ENCODE measurements at regions not wholly inside any gene's neighbourhood (a gene's known extent, or its start where the extent isn't known, plus 50 kb on each side); places are given as distances from the start of the nearest gene placed in this dataset.

DNA sequence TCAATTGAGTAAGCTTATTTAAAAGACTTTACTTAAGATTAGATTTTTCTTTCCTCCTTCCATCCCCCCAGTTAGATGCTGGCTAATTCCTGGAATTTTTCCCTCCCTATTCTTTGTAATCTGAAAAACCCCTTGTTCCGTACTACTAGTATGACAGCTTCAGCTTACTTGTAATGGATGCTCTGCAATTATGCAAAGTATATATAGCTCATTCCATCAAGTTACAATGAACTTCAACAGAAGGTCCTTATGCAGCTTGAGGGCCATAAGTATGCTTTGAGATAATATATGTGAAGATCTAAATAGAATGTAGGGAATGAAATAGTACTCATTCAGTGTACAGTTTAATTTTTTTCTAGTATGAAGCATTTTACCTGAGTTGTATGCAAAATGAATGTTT is 398.3 kb upstream of the NAALADL2 start:
- TF ChIP-seq ZC3H10 (CRISPR knock-in tag; IDR thresholded peaks at IDR 0.05) (no peak), ZNF70 (CRISPR knock-in tag; IDR thresholded peaks at IDR 0.05) (no peak), BACH2 (CRISPR knock-in tag; IDR thresholded peaks at IDR 0.05; ENCODE audit: borderline replicate concordance) (no peak), SNAI2 (CRISPR knock-in tag; IDR thresholded peaks at IDR 0.05) (no peak)
- no peak for ATAC-seq

DNA sequence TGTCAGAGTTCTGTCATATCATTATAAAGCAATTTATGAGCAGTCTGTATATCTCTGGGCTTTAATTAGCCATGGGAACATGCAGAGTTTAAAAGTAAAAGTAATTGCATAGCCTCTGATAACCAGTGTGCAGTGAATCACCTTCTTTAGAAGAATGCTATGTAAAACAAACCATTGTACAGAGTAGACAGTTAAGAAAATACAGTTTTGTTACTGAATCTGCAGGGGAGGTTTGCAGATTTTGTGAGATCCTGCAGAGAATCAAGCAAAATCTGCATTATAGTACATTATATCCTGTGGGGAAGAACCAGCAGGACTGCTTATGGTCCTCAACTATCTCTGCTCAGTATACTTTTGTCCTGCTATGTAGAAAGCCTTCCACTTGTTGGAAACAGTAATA is 396.2 kb upstream of the NAALADL2 start:
- no peak for ATAC-seq
- TF ChIP-seq, protein P1, sequence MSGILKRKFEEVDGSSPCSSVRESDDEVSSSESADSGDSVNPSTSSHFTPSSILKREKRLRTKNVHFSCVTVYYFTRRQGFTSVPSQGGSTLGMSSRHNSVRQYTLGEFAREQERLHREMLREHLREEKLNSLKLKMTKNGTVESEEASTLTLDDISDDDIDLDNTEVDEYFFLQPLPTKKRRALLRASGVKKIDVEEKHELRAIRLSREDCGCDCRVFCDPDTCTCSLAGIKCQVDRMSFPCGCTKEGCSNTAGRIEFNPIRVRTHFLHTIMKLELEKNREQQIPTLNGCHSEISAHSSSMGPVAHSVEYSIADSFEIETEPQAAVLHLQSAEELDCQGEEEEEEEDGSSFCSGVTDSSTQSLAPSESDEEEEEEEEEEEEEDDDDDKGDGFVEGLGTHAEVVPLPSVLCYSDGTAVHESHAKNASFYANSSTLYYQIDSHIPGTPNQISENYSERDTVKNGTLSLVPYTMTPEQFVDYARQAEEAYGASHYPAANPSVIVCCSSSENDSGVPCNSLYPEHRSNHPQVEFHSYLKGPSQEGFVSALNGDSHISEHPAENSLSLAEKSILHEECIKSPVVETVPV (CRISPR knock-in tag; IDR thresholded peaks at IDR 0.05), result no peak
- no peak for TF ChIP-seq ESRRG (CRISPR knock-in tag; IDR thresholded peaks at IDR 0.05)
- TF ChIP-seq PPARA (CRISPR knock-in tag; IDR thresholded peaks at IDR 0.05; ENCODE audit: borderline replicate concordance), result no peak
- TF ChIP-seq SNAI2 (CRISPR knock-in tag; IDR thresholded peaks at IDR 0.05), result no peak
- TF ChIP-seq GLIS3 (CRISPR knock-in tag; IDR thresholded peaks at IDR 0.05), result no peak
- no peak for TF ChIP-seq BACH2 (CRISPR knock-in tag; IDR thresholded peaks at IDR 0.05; ENCODE audit: borderline replicate concordance)
- TF ChIP-seq, protein P2, sequence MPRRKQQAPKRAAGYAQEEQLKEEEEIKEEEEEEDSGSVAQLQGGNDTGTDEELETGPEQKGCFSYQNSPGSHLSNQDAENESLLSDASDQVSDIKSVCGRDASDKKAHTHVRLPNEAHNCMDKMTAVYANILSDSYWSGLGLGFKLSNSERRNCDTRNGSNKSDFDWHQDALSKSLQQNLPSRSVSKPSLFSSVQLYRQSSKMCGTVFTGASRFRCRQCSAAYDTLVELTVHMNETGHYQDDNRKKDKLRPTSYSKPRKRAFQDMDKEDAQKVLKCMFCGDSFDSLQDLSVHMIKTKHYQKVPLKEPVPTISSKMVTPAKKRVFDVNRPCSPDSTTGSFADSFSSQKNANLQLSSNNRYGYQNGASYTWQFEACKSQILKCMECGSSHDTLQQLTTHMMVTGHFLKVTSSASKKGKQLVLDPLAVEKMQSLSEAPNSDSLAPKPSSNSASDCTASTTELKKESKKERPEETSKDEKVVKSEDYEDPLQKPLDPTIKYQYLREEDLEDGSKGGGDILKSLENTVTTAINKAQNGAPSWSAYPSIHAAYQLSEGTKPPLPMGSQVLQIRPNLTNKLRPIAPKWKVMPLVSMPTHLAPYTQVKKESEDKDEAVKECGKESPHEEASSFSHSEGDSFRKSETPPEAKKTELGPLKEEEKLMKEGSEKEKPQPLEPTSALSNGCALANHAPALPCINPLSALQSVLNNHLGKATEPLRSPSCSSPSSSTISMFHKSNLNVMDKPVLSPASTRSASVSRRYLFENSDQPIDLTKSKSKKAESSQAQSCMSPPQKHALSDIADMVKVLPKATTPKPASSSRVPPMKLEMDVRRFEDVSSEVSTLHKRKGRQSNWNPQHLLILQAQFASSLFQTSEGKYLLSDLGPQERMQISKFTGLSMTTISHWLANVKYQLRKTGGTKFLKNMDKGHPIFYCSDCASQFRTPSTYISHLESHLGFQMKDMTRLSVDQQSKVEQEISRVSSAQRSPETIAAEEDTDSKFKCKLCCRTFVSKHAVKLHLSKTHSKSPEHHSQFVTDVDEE (CRISPR knock-in tag; IDR thresholded peaks at IDR 0.05), result no peak
- TF ChIP-seq ZFP3 (CRISPR knock-in tag; IDR thresholded peaks at IDR 0.05), result no peak
- TF ChIP-seq, protein P3, sequence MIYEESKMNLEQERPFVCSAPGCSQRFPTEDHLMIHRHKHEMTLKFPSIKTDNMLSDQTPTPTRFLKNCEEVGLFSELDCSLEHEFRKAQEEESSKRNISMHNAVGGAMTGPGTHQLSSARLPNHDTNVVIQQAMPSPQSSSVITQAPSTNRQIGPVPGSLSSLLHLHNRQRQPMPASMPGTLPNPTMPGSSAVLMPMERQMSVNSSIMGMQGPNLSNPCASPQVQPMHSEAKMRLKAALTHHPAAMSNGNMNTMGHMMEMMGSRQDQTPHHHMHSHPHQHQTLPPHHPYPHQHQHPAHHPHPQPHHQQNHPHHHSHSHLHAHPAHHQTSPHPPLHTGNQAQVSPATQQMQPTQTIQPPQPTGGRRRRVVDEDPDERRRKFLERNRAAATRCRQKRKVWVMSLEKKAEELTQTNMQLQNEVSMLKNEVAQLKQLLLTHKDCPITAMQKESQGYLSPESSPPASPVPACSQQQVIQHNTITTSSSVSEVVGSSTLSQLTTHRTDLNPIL (CRISPR knock-in tag; IDR thresholded peaks at IDR 0.05; ENCODE audit: low read depth), result no peak
- no peak for TF ChIP-seq ARNTL (CRISPR knock-in tag; IDR thresholded peaks at IDR 0.05; ENCODE audit: borderline replicate concordance, low read depth)
- TF ChIP-seq ZNF565 (CRISPR knock-in tag; conservative IDR thresholded peaks at IDR 0.05; ENCODE audit: low read depth), result no peak
- TF ChIP-seq RARB (CRISPR knock-in tag; IDR thresholded peaks at IDR 0.05), result no peak

DNA sequence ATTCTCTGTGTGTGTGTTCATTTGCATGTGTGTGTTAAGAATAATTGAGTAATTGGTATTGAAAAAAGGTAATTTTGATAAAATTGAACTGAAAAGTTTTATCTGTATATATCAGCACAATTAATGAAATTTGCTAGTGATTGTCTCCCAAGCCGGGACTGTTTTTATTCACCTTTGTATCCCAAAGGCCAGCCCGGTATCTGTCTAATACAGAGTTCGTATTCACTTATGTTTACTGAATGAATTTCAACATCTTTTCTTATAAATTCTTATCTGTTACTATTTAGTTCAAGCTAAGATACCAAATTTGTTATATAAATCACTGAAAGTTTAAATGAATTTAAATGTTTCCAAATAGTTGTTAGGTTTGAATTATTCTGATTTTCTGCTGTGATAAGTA is 394.0 kb upstream of the NAALADL2 start:
- TF ChIP-seq, protein P4, sequence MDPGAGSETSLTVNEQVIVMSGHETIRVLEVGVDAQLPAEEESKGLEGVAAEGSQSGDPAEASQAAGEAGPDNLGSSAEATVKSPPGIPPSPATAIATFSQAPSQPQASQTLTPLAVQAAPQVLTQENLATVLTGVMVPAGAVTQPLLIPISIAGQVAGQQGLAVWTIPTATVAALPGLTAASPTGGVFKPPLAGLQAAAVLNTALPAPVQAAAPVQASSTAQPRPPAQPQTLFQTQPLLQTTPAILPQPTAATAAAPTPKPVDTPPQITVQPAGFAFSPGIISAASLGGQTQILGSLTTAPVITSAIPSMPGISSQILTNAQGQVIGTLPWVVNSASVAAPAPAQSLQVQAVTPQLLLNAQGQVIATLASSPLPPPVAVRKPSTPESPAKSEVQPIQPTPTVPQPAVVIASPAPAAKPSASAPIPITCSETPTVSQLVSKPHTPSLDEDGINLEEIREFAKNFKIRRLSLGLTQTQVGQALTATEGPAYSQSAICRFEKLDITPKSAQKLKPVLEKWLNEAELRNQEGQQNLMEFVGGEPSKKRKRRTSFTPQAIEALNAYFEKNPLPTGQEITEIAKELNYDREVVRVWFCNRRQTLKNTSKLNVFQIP (CRISPR knock-in tag; IDR thresholded peaks at IDR 0.05; ENCODE audit: borderline replicate concordance, low read depth), result no peak
- TF ChIP-seq ZNF8 (CRISPR knock-in tag; IDR thresholded peaks at IDR 0.05) (no peak), CSDC2 (CRISPR knock-in tag; IDR thresholded peaks at IDR 0.05) (no peak), BACH2 (CRISPR knock-in tag; IDR thresholded peaks at IDR 0.05; ENCODE audit: borderline replicate concordance) (no peak), ZFP3 (CRISPR knock-in tag; IDR thresholded peaks at IDR 0.05) (no peak), ARNTL (CRISPR knock-in tag; IDR thresholded peaks at IDR 0.05; ENCODE audit: borderline replicate concordance, low read depth) (no peak), GLIS3 (CRISPR knock-in tag; IDR thresholded peaks at IDR 0.05) (no peak)
- TF ChIP-seq, protein P5, sequence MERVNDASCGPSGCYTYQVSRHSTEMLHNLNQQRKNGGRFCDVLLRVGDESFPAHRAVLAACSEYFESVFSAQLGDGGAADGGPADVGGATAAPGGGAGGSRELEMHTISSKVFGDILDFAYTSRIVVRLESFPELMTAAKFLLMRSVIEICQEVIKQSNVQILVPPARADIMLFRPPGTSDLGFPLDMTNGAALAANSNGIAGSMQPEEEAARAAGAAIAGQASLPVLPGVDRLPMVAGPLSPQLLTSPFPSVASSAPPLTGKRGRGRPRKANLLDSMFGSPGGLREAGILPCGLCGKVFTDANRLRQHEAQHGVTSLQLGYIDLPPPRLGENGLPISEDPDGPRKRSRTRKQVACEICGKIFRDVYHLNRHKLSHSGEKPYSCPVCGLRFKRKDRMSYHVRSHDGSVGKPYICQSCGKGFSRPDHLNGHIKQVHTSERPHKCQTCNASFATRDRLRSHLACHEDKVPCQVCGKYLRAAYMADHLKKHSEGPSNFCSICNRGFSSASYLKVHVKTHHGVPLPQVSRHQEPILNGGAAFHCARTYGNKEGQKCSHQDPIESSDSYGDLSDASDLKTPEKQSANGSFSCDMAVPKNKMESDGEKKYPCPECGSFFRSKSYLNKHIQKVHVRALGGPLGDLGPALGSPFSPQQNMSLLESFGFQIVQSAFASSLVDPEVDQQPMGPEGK (CRISPR knock-in tag; IDR thresholded peaks at IDR 0.05; ENCODE audit: borderline replicate concordance), result no peak
- ATAC-seq, result no peak

DNA sequence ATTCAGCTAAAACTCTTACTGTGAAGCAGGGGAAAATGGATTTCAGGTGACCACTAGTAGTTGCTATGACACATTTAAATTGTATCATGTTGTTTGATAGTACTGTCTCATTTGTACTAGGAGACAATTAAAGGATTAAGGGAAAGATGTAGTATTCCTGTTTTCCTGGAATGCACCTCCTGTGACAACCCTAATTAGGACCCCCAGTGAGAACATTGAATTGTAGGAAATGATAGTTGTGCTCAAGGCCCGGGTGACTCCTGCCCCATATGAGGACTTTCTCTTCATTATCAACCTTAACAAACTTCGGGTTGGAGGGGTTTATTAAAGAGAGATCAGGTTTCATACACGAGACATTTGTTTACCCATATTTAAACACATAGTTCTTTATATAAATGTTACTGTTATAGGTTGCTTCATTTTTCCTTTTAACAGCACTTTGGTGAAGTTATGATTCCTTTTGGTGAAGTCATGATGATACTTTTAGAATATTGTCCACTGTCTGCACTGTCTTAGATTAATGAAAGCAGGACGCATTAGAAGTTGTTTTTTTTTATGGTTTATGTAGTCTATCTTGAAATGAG is 392.6 kb upstream of the NAALADL2 start:
- no peak for ATAC-seq
- no peak for TF ChIP-seq RARB (CRISPR knock-in tag; IDR thresholded peaks at IDR 0.05)
- no peak for TF ChIP-seq GLIS3 (CRISPR knock-in tag; IDR thresholded peaks at IDR 0.05)
- TF ChIP-seq CSDC2 (CRISPR knock-in tag; IDR thresholded peaks at IDR 0.05), result no peak
- TF ChIP-seq, protein P5 (CRISPR knock-in tag; IDR thresholded peaks at IDR 0.05; ENCODE audit: borderline replicate concordance), result no peak
- TF ChIP-seq, protein P1 (CRISPR knock-in tag; IDR thresholded peaks at IDR 0.05), result no peak
- TF ChIP-seq SNAI2 (CRISPR knock-in tag; IDR thresholded peaks at IDR 0.05), result no peak
- TF ChIP-seq ARNTL (CRISPR knock-in tag; IDR thresholded peaks at IDR 0.05; ENCODE audit: borderline replicate concordance, low read depth), result no peak
- no peak for TF ChIP-seq OSR1 (CRISPR knock-in tag; IDR thresholded peaks at IDR 0.05)
- no peak for TF ChIP-seq ZC3H10 (CRISPR knock-in tag; IDR thresholded peaks at IDR 0.05)
- TF ChIP-seq, protein P3 (CRISPR knock-in tag; IDR thresholded peaks at IDR 0.05; ENCODE audit: low read depth), result no peak
- no peak for TF ChIP-seq ESRRG (CRISPR knock-in tag; IDR thresholded peaks at IDR 0.05)
